H9 (cell line): ENCODE measurements at regions not wholly inside any gene's neighbourhood (a gene's known extent, or its start where the extent isn't known, plus 50 kb on each side); places are given as distances from the start of the nearest gene placed in this dataset.

Source experiments
- DNase-seq: peaks from one replicate; pipeline ENCODE4 v3.0.0-alpha.2; 2017
- H2AFZ ChIP-seq: one replicate; pipeline ENCODE4 v1.6.1; 2013; ENCODE audit warnings: mild to moderate bottlenecking, low read length, control low read depth, moderate library complexity
- H2AK5ac ChIP-seq: 2 replicates; pipeline ENCODE4 v1.6.1; 2013; ENCODE audit warnings: low read length, control low read depth, mixed read lengths; ENCODE audit not compliant: insufficient read length
- H2BK120ac ChIP-seq: one replicate; pipeline ENCODE4 v1.6.1; 2013; ENCODE audit warnings: low read depth, mild to moderate bottlenecking, low read length, control low read depth, inconsistent platforms; ENCODE audit not compliant: poor library complexity, severe bottlenecking
- H2BK12ac ChIP-seq: 2 replicates; pipeline ENCODE4 v1.6.1; 2013; ENCODE audit warnings: low read length, control low read depth, mixed read lengths, low read depth; ENCODE audit not compliant: insufficient read length
- H2BK15ac ChIP-seq: 2 replicates; pipeline ENCODE4 v1.6.1; 2013; ENCODE audit warnings: low read depth, low read length, control low read depth
- H2BK20ac ChIP-seq: one replicate; pipeline ENCODE4 v1.6.1; 2013; ENCODE audit warnings: low read depth, mild to moderate bottlenecking, low read length, control low read depth, inconsistent platforms; ENCODE audit not compliant: poor library complexity, severe bottlenecking
- H2BK5ac ChIP-seq: 2 replicates; pipeline ENCODE4 v1.6.1; 2013; ENCODE audit warnings: low read length, control low read depth, mixed read lengths; ENCODE audit not compliant: insufficient read length
- H3K14ac ChIP-seq: 2 replicates; pipeline ENCODE4 v1.6.1; 2013; ENCODE audit warnings: low read length, control low read depth; ENCODE audit not compliant: insufficient read depth
- H3K18ac ChIP-seq: 2 replicates; pipeline ENCODE4 v1.6.1; 2013; ENCODE audit warnings: low read depth, mild to moderate bottlenecking, mixed read lengths, low read length, control low read depth; ENCODE audit not compliant: insufficient read length
- H3K23ac ChIP-seq: 2 replicates; pipeline ENCODE4 v1.6.1; 2013; ENCODE audit warnings: low read length, control low read depth, mixed read lengths, low read depth; ENCODE audit not compliant: insufficient read length
- H3K23me2 ChIP-seq: 2 replicates; pipeline ENCODE4 v1.6.1; 2013; ENCODE audit warnings: low read depth, mild to moderate bottlenecking, mixed read lengths, low read length, control low read depth; ENCODE audit not compliant: insufficient read length, poor library complexity, severe bottlenecking
- H3K27ac ChIP-seq: 2 replicates; pipeline ENCODE4 v1.5.1; 2013; ENCODE audit warnings: low read length, control low read depth, mixed read lengths, low read depth; ENCODE audit not compliant: insufficient read length
- H3K27me3 ChIP-seq: 2 replicates; pipeline ENCODE4 v1.6.1; 2013; ENCODE audit warnings: low read length, control low read depth, inconsistent platforms; ENCODE audit not compliant: insufficient read depth
- H3K4ac ChIP-seq: 2 replicates; pipeline ENCODE4 v1.6.1; 2013; ENCODE audit warnings: low read depth, mild to moderate bottlenecking, control low read depth, inconsistent platforms, low read length, moderate library complexity
- H3K4me1 ChIP-seq: 2 replicates; pipeline ENCODE4 v1.6.1; 2013; ENCODE audit warnings: low read length, control low read depth, inconsistent platforms; ENCODE audit not compliant: insufficient read depth
- H3K4me2 ChIP-seq: 2 replicates; pipeline ENCODE4 v1.6.1; 2013; ENCODE audit warnings: low read length, control low read depth, mixed read lengths; ENCODE audit not compliant: insufficient read length, insufficient read depth
- H3K56ac ChIP-seq: 2 replicates; pipeline ENCODE4 v1.6.1; 2013; ENCODE audit warnings: low read depth, mild to moderate bottlenecking, mixed read lengths, low read length, control low read depth; ENCODE audit not compliant: insufficient read length
- H3K79me1 ChIP-seq: 2 replicates; pipeline ENCODE4 v1.6.1; 2013; ENCODE audit warnings: low read depth, mild to moderate bottlenecking, moderate library complexity, low read length, control low read depth, inconsistent platforms; ENCODE audit not compliant: insufficient read depth, poor library complexity, severe bottlenecking
- H3K79me2 ChIP-seq: 2 replicates; pipeline ENCODE4 v1.6.1; 2013; ENCODE audit warnings: low read length, control low read depth, inconsistent platforms; ENCODE audit not compliant: insufficient read depth
- H3K9ac ChIP-seq: 2 replicates; pipeline ENCODE4 v1.6.1; 2013; ENCODE audit warnings: low read length, control low read depth, mixed read lengths; ENCODE audit not compliant: insufficient read length; ENCODE audit errors: extremely low read depth
- H3K9me3 ChIP-seq: one replicate; pipeline ENCODE4 v1.6.1; 2013; ENCODE audit warnings: low read depth, low read length, inconsistent platforms; ENCODE audit not compliant: control insufficient read depth
- H3T11ph ChIP-seq: one replicate; pipeline ENCODE4 v1.6.1; 2013; ENCODE audit warnings: mild to moderate bottlenecking, low read length, control low read depth, inconsistent platforms
- H4K20me1 ChIP-seq: one replicate; pipeline ENCODE4 v1.6.1; 2013; ENCODE audit not compliant: control insufficient read depth, insufficient read length, insufficient read depth
- H4K5ac ChIP-seq: 2 replicates; pipeline ENCODE4 v1.6.1; 2013; ENCODE audit warnings: low read depth, mild to moderate bottlenecking, mixed read lengths, low read length, control low read depth; ENCODE audit not compliant: insufficient read length
- H4K8ac ChIP-seq: replicated peaks from 2 replicates; pipeline ENCODE4 v1.6.1; 2013; ENCODE audit warnings: low read length, control low read depth, mixed read lengths, low read depth; ENCODE audit not compliant: insufficient read length
- H4K91ac ChIP-seq: 2 replicates; pipeline ENCODE4 v1.6.1; 2013; ENCODE audit warnings: low read depth, mild to moderate bottlenecking, moderate library complexity, mixed read lengths, low read length, control low read depth; ENCODE audit not compliant: insufficient read length
- H3K27ac Mint-ChIP-seq, 3 experiments: 2 replicates in 2 of 3; 3 replicates in 1 of 3; pipeline ENCODE4 v1.8.0; 2020 to 2021; ENCODE audit warnings: mixed read lengths in 3 of 3, mild to moderate bottlenecking in 1 of 3, moderate library complexity in 1 of 3
- H3K27me3 Mint-ChIP-seq: 2 replicates; pipeline ENCODE4 v1.8.0; 2021; ENCODE audit warnings: low read depth, mild to moderate bottlenecking, moderate library complexity, mixed read lengths
- H3K36me3 Mint-ChIP-seq, 3 experiments: 2 replicates in 2 of 3; 3 replicates in 1 of 3; pipeline ENCODE4 v1.8.0; 2020 to 2021; ENCODE audit warnings: low read depth in 3 of 3, mixed read lengths in 3 of 3; ENCODE audit not compliant: insufficient read depth in 1 of 3
- H3K4me1 Mint-ChIP-seq, 2 experiments: 2 replicates each; pipeline ENCODE4 v1.8.0; 2020; ENCODE audit warnings: mixed read lengths in 2 of 2
- H3K4me3 Mint-ChIP-seq, 2 experiments: 2 replicates in 1 of 2; 3 replicates in 1 of 2; pipeline ENCODE4 v1.8.0; 2020 to 2021; ENCODE audit warnings: mild to moderate bottlenecking in 2 of 2, mixed read lengths in 2 of 2, moderate library complexity in 1 of 2
- H3K9me3 Mint-ChIP-seq, 2 experiments: 2 replicates in 1 of 2; 3 replicates in 1 of 2; pipeline ENCODE4 v1.8.0; 2020; ENCODE audit warnings: mild to moderate bottlenecking in 2 of 2, mixed read lengths in 2 of 2, moderate library complexity in 1 of 2
- CTCF ChIP-seq: fragments of 200-600 bp; sonication (generic); conservative IDR thresholded peaks from 3 replicates; pipeline ENCODE4 v1.8.0; 2021; ENCODE audit warnings: antibody characterized with exemption, mild to moderate bottlenecking
- whole genome bisulfite sequencing: extraction: QIAGEN DNeasy Blood & Tissue Kit; methylation state at CpG from one replicate; pipeline ENCODE4 v1.1.7; 2013; ENCODE audit warnings: missing lambda C conversion rate, low lambda C conversion rate, mixed read lengths; ENCODE audit not compliant: insufficient read length; ENCODE audit errors: extremely low coverage; 5-methylcytosine and 5-hydroxymethylcytosine counted together

GRCh38 chr4:171629182-171629581, 184.0 kb upstream of the GALNTL6 start:
- Histone ChIP-seq H2BK20ac (no peak overlapping the region), H3K23ac (no peak overlapping the region), H2BK12ac (no peak overlapping the region), H3K79me1 (no peaks in the 10 kb centered on the region), H3K79me2 (no peaks in the 10 kb centered on the region), H3K56ac (no peak overlapping the region), H2BK15ac (no peak overlapping the region), H4K20me1 (no peaks in the 10 kb centered on the region), H3K9ac (no peak overlapping the region), H2BK5ac (no peak overlapping the region), H3K4me2 (no peak overlapping the region), H4K5ac (no peak overlapping the region), H4K91ac (no peak overlapping the region), H4K8ac (no peak overlapping the region), H2AK5ac (no peak overlapping the region), H3K27ac (no peak overlapping the region), H3K9me3 (no peaks in the 10 kb centered on the region), H3K14ac (no peak overlapping the region), H3K18ac (no peak overlapping the region), H3K4ac (no peak overlapping the region), H3K4me1 (no peaks in the 10 kb centered on the region), H2AFZ (no peak overlapping the region), H3K27me3 (no peaks in the 10 kb centered on the region), H3K23me2 (no peaks in the 10 kb centered on the region), H3T11ph (no peak overlapping the region), H2BK120ac (no peak overlapping the region)
- Mint-ChIP-seq H3K4me1 (no peaks in the 10 kb centered on the region), H3K27ac (no peak overlapping the region), H3K27me3 (no peaks in the 10 kb centered on the region), H3K36me3 (peaks cover 0 to 4% (median 0%) of the 10 kb centered on the region in 3 experiments; a peak in 4 of 7 replicates), H3K9me3 (peaks cover 4 to 9% of the 10 kb centered on the region in 2 experiments; a peak in 4 of 5 replicates), H3K4me3 (no peak overlapping the region)
- no CpG with 5 or more reads among the region's 3 CpGs for WGBS
- TF ChIP-seq CTCF: no peak
- no peak for DNase-seq
